ENCODE measurements at regions not wholly inside any gene's neighbourhood (a gene's known extent, or its start where the extent isn't known, plus 50 kb on each side); places are given as distances from the start of the nearest gene placed in this dataset.
A peak's percentile ranks its signal among the peaks of the same experiment; 100 is the strongest.

DNA sequence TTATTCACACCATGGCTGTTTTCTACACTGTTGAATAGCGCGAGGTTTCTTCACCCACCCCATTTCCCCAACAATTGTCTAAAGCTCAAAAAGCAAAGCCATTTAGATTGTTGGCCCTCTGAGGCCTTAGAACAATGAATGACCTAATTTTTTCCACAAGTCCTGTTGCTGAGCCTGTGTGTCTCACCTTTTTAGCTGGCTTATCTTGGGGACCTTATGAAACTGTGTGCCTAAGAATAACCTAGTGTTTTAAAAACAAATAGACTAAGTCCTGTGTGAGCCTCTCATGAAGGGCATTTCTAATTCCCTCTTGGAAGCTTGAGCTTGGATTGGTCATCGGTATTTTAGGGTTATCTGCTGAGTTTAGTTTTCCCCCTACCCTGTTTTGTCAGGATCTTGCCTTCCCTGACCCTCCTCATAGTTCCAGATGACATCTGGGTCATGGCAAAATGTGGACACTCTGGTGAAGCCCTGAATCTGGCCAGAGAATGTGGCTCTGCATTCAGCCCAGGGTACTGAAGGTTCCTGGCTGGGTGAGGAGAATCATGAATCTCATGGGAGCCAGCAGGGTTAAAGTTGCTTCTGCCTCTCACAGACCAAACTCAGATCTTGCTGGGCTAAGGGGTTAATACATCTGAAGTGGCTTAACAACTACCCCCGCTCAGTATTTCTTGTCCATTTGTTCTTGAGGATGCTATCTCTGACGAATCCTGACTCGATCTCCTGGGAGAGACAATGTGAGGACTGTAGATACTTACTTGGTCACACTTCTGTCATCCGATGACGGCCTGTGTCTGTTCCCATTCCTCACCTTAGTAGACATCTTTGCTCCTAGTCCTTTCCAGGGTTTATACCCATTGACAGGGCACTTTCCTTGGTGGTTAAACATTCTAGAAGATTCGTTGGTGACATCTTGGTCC is 104.2 kb upstream of the MAP4K3 start (continued):
- TF ChIP-seq, protein P1, sequence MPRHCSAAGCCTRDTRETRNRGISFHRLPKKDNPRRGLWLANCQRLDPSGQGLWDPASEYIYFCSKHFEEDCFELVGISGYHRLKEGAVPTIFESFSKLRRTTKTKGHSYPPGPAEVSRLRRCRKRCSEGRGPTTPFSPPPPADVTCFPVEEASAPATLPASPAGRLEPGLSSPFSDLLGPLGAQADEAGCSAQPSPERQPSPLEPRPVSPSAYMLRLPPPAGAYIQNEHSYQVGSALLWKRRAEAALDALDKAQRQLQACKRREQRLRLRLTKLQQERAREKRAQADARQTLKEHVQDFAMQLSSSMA (CRISPR knock-in tag; IDR thresholded peaks at IDR 0.05): no peak
- TF ChIP-seq ZFY (CRISPR knock-in tag; IDR thresholded peaks at IDR 0.05) (peak; percentile 20; the same call in 1 of the 2 replicates), SOX5 (CRISPR knock-in tag; IDR thresholded peaks at IDR 0.05; ENCODE audit: borderline replicate concordance) (peak; percentile 99), ZNF772 (CRISPR knock-in tag; IDR thresholded peaks at IDR 0.05) (peak; percentile 82; the same call in 1 of the 2 replicates), GLI4 (CRISPR knock-in tag; IDR thresholded peaks at IDR 0.05; ENCODE audit: borderline replicate concordance) (no peak), ZNF253 (CRISPR knock-in tag; IDR thresholded peaks at IDR 0.05; ENCODE audit: borderline replicate concordance) (no peak), GZF1 (CRISPR knock-in tag; IDR thresholded peaks at IDR 0.05) (peak; percentile 66; the same call in 1 of the 2 replicates), ZNF567 (CRISPR knock-in tag; IDR thresholded peaks at IDR 0.05; ENCODE audit: borderline replicate concordance) (peak; percentile 66; the same call in 1 of the 2 replicates), ZNF496 (CRISPR knock-in tag; IDR thresholded peaks at IDR 0.05; ENCODE audit: insufficient replicate concordance) (no peak), ZFX (CRISPR knock-in tag; IDR thresholded peaks at IDR 0.05; ENCODE audit: low read depth) (0 out of 2 replicates have a peak, but pooled peaks have one; percentile 12), RORA (CRISPR knock-in tag; IDR thresholded peaks at IDR 0.05) (peak; percentile 93; the same call in 1 of the 2 replicates), ETV5 (CRISPR knock-in tag; IDR thresholded peaks at IDR 0.05; ENCODE audit: borderline replicate concordance) (peak; percentile 24; the same call in 1 of the 2 replicates), ZBTB20 (CRISPR knock-in tag; IDR thresholded peaks at IDR 0.05; ENCODE audit: borderline replicate concordance, low read depth) (0 out of 2 replicates have a peak, but pooled peaks have one; percentile 10), GTF2F1 (IDR thresholded peaks at IDR 0.05; ENCODE audit: low read length) (no peak), ZNF337 (CRISPR knock-in tag; IDR thresholded peaks at IDR 0.05; ENCODE audit: borderline replicate concordance, low read depth) (no peak), U2AF2 (IDR thresholded peaks at IDR 0.05; ENCODE audit: low read depth, low read length) (no peak), PPARG (CRISPR knock-in tag; conservative IDR thresholded peaks at IDR 0.05) (peak; percentile 63; the same call in 1 of the 2 replicates), NR2F6 (IDR thresholded peaks at IDR 0.05) (peak; percentile 78), NR2F6 (CRISPR knock-in tag; IDR thresholded peaks at IDR 0.05) (peak; percentile 62), SAP130 (CRISPR knock-in tag; IDR thresholded peaks at IDR 0.05; ENCODE audit: low read depth) (peak; percentile 71), NR2F1 (CRISPR knock-in tag; IDR thresholded peaks at IDR 0.05) (no peak), SP5 (CRISPR knock-in tag; IDR thresholded peaks at IDR 0.05; ENCODE audit: borderline replicate concordance, low read depth) (no peak)
- TF ChIP-seq, protein P2, sequence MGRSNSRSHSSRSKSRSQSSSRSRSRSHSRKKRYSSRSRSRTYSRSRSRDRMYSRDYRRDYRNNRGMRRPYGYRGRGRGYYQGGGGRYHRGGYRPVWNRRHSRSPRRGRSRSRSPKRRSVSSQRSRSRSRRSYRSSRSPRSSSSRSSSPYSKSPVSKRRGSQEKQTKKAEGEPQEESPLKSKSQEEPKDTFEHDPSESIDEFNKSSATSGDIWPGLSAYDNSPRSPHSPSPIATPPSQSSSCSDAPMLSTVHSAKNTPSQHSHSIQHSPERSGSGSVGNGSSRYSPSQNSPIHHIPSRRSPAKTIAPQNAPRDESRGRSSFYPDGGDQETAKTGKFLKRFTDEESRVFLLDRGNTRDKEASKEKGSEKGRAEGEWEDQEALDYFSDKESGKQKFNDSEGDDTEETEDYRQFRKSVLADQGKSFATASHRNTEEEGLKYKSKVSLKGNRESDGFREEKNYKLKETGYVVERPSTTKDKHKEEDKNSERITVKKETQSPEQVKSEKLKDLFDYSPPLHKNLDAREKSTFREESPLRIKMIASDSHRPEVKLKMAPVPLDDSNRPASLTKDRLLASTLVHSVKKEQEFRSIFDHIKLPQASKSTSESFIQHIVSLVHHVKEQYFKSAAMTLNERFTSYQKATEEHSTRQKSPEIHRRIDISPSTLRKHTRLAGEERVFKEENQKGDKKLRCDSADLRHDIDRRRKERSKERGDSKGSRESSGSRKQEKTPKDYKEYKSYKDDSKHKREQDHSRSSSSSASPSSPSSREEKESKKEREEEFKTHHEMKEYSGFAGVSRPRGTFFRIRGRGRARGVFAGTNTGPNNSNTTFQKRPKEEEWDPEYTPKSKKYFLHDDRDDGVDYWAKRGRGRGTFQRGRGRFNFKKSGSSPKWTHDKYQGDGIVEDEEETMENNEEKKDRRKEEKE (IDR thresholded peaks at IDR 0.05): no peak
- TF ChIP-seq, protein P3, sequence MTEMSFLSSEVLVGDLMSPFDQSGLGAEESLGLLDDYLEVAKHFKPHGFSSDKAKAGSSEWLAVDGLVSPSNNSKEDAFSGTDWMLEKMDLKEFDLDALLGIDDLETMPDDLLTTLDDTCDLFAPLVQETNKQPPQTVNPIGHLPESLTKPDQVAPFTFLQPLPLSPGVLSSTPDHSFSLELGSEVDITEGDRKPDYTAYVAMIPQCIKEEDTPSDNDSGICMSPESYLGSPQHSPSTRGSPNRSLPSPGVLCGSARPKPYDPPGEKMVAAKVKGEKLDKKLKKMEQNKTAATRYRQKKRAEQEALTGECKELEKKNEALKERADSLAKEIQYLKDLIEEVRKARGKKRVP (CRISPR knock-in tag; IDR thresholded peaks at IDR 0.05): 0 out of 4 replicates have a peak, but pooled peaks of 1 of the 2 experiments have one; percentile 29
- TF ChIP-seq, protein P4, sequence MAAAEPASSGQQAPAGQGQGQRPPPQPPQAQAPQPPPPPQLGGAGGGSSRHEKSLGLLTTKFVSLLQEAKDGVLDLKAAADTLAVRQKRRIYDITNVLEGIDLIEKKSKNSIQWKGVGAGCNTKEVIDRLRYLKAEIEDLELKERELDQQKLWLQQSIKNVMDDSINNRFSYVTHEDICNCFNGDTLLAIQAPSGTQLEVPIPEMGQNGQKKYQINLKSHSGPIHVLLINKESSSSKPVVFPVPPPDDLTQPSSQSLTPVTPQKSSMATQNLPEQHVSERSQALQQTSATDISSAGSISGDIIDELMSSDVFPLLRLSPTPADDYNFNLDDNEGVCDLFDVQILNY (CRISPR knock-in tag; conservative IDR thresholded peaks at IDR 0.05): no peak
